K562 (cell line): ENCODE measurements at regions not wholly inside any gene's neighbourhood (a gene's known extent, or its start where the extent isn't known, plus 50 kb on each side); places are given as distances from the start of the nearest gene placed in this dataset.

Source experiments
- ATAC-seq: fragments of 200-7000 bp; cut with Tn5 transposase; 3 replicates; pipeline ENCODE4 v1.9.1; 2020; ENCODE audit warnings: moderate library complexity
- BruUV-seq: library from RNA; stranded (reverse); fragments of 400-500 nt; replicated peaks from 2 replicates; lab custom pipeline; 2021; lab: Mats Ljungman, UMichigan
- CTCF ChIA-PET: fragments of 300-600 bp; formaldehyde crosslinking; extraction: SDS; loops from one replicate; lab custom pipeline; 2021; ENCODE audit warnings: low intra/inter-chr PET ratio; lab: Yijun Ruan, JAX
- POLR2A ChIA-PET: fragments of 300-600, 350-650 bp; sonication (Branson Sonifier 250); formaldehyde crosslinking; extraction: SDS; loops from one replicate; lab custom pipeline; 2021; ENCODE audit warnings: antibody characterized with exemption, inconsistent platforms; lab: Yijun Ruan, JAX
- DNase-seq, 4 experiments: peaks; one replicate each; pipeline versions ENCODE4 v3.0.0 to v3.0.0-alpha.2; 2011 to 2018; ENCODE audit warnings: low spot score in 3 of 4, mixed read lengths in 3 of 4; ENCODE audit errors: extremely low read depth in 1 of 4
- FAIRE-seq: peaks from 2 replicates; lab custom pipeline; 2011; peaks lifted over from hg19 to GRCh38; lab: Jason Lieb, UNC
- H2AFZ ChIP-seq: 2 replicates; pipeline ENCODE4 v1.6.0; 2011; ENCODE audit warnings: low read depth, low read length, control low read depth, inconsistent platforms
- H3K27ac ChIP-seq: fragments of 200-600 bp; 3 replicates; pipeline ENCODE4 v1.8.0; 2011; ENCODE audit warnings: low read depth, mild to moderate bottlenecking, control low read depth, inconsistent platforms, low read length, moderate library complexity, mixed read lengths; ENCODE audit errors: extremely low read depth
- H3K27me3 ChIP-seq, 2 experiments: fragments of 300-600 bp in 1 of 2; 2 replicates in 1 of 2; 3 replicates in 1 of 2; pipeline versions ENCODE4 v1.6.0 to v1.8.0; 2011; ENCODE audit warnings: inconsistent platforms in 2 of 2, low read length in 2 of 2, mild to moderate bottlenecking in 1 of 2, mixed read lengths in 1 of 2, moderate library complexity in 1 of 2; ENCODE audit not compliant: control insufficient read depth in 2 of 2, insufficient read depth in 2 of 2
- H3K36me3 ChIP-seq: fragments of 300-600 bp; 3 replicates; pipeline ENCODE4 v1.8.0; 2011; ENCODE audit warnings: mild to moderate bottlenecking, low read length, inconsistent platforms; ENCODE audit not compliant: control insufficient read depth, insufficient read depth
- H3K4me1 ChIP-seq, 2 experiments: fragments of 200-600 bp in 1 of 2; replicated peaks in 1 of 2; 2 replicates in 1 of 2; 3 replicates in 1 of 2; pipeline versions ENCODE4 v1.5.1 to v1.8.0; 2011; ENCODE audit warnings: inconsistent platforms in 2 of 2, low read length in 2 of 2, mild to moderate bottlenecking in 1 of 2, mixed read lengths in 1 of 2, moderate library complexity in 1 of 2; ENCODE audit not compliant: control insufficient read depth in 2 of 2, insufficient read depth in 2 of 2
- H3K4me2 ChIP-seq: 2 replicates; pipeline ENCODE4 v1.6.1; 2011; ENCODE audit warnings: low read length, control low read depth, inconsistent platforms, mixed read lengths; ENCODE audit not compliant: insufficient read depth
- H3K4me3 ChIP-seq: fragments of 200-600 bp; sonication (generic), shearing (Covaris generic); 2 replicates; pipeline ENCODE4 v1.5.1; 2016; ENCODE audit warnings: control low read depth, inconsistent platforms
- H3K79me2 ChIP-seq: fragments of 200-600 bp; 3 replicates; pipeline ENCODE4 v1.8.0; 2011; ENCODE audit warnings: low read length, inconsistent platforms; ENCODE audit not compliant: control insufficient read depth, insufficient read depth
- H3K9ac ChIP-seq, 2 experiments: 2 replicates each; pipeline versions ENCODE4 v1.6.0 to v1.6.1; 2011; ENCODE audit warnings: low read depth in 2 of 2, low read length in 2 of 2, control low read depth in 1 of 2, inconsistent platforms in 1 of 2, mild to moderate bottlenecking in 1 of 2, mixed read lengths in 1 of 2; ENCODE audit not compliant: insufficient read depth in 1 of 2
- H3K9me1 ChIP-seq: one replicate; pipeline ENCODE4 v1.6.0; 2011; ENCODE audit warnings: inconsistent platforms, mild to moderate bottlenecking, low read length, moderate library complexity; ENCODE audit not compliant: control insufficient read depth, insufficient read depth
- H3K9me3 ChIP-seq: replicated peaks from 2 replicates; pipeline ENCODE4 v1.5.1; 2011; ENCODE audit warnings: low read depth, low read length, inconsistent platforms; ENCODE audit not compliant: control insufficient read depth, insufficient read depth
- H4K20me1 ChIP-seq: replicated peaks from 2 replicates; pipeline ENCODE4 v1.6.1; 2011; ENCODE audit warnings: low read length, inconsistent platforms, mixed read lengths; ENCODE audit not compliant: control insufficient read depth, insufficient read depth
- CC2D1A ChIP-seq: fragments of 450-650 bp; IDR thresholded peaks from 2 replicates; pipeline ENCODE4 v1.6.1; 2017; ENCODE audit warnings: mild to moderate bottlenecking
- CREB1 ChIP-seq, 2 experiments: sonication (generic) in 1 of 2; formaldehyde crosslinking in 1 of 2; IDR thresholded peaks; 2 replicates each; pipeline versions ENCODE4 v1.6.1 to v1.8.0; 2012 to 2022; ENCODE audit warnings: inconsistent platforms in 1 of 2, mild to moderate bottlenecking in 1 of 2, missing genetic modification reagents in 1 of 2, moderate library complexity in 1 of 2
- DDX20 ChIP-seq: fragments of 450-650 bp; IDR thresholded peaks from 2 replicates; pipeline ENCODE4 v1.6.1; 2016; ENCODE audit warnings: missing genetic modification characterization, low read depth, mild to moderate bottlenecking, missing compliant biosample characterization, moderate library complexity
- DIDO1 ChIP-seq: fragments of 450-650 bp; IDR thresholded peaks from 2 replicates; pipeline ENCODE4 v1.6.1; 2016; ENCODE audit warnings: low read depth, missing biosample characterization, missing genetic modification characterization
- MCM2 ChIP-seq: fragments of 450-650 bp; IDR thresholded peaks from 2 replicates; pipeline ENCODE4 v1.6.1; 2017; ENCODE audit warnings: low read depth, mild to moderate bottlenecking
- NR2C2 ChIP-seq, 2 experiments: fragments of 200-800 bp in 1 of 2; sonication (Bioruptor generic) in 1 of 2; sonication (generic) in 1 of 2; formaldehyde crosslinking in 1 of 2; IDR thresholded peaks; 2 replicates each; pipeline versions ENCODE4 v1.6.1 to v1.8.0; 2016 to 2022; ENCODE audit warnings: mild to moderate bottlenecking in 1 of 2, missing compliant biosample characterization in 1 of 2, missing genetic modification characterization in 1 of 2, missing genetic modification reagents in 1 of 2
- RBM34 ChIP-seq: fragments of 200-400 bp; formaldehyde crosslinking; IDR thresholded peaks from 2 replicates; pipeline ENCODE4 v1.6.1; 2018; ENCODE audit warnings: low read length, borderline replicate concordance; ENCODE audit not compliant: insufficient read depth
- RFX1 ChIP-seq: fragments of 450-650 bp; IDR thresholded peaks from 2 replicates; pipeline ENCODE4 v1.6.1; 2016; ENCODE audit warnings: mild to moderate bottlenecking, moderate library complexity
- ZNF57 ChIP-seq: fragments of 450-650 bp; formaldehyde crosslinking; IDR thresholded peaks from 2 replicates; pipeline ENCODE4 v1.4.0; 2020; ENCODE audit warnings: mild to moderate bottlenecking, moderate library complexity
- WGBS: fragments of 100-300 bp; shearing (Covaris generic); methylation state at CpG from one replicate; pipeline ENCODE4 v1.1.6; 2016; ENCODE audit warnings: low coverage, mixed read lengths; ENCODE audit not compliant: insufficient coverage; ENCODE audit errors: missing lambda C conversion rate; 5-methylcytosine and 5-hydroxymethylcytosine counted together
- in situ Hi-C: fragments of 300-500 bp; cut with MboI; formaldehyde crosslinking; loops from 4 replicates; pipeline ENCODE4 v1.15.0; 2018; ENCODE audit warnings: inconsistent platforms, mixed read lengths
- intact Hi-C: fragments of 100-400 bp; cut with micrococcal nuclease; formaldehyde crosslinking; loops from 2 replicates; pipeline ENCODE4 v1.14.2; 2022

DNA sequence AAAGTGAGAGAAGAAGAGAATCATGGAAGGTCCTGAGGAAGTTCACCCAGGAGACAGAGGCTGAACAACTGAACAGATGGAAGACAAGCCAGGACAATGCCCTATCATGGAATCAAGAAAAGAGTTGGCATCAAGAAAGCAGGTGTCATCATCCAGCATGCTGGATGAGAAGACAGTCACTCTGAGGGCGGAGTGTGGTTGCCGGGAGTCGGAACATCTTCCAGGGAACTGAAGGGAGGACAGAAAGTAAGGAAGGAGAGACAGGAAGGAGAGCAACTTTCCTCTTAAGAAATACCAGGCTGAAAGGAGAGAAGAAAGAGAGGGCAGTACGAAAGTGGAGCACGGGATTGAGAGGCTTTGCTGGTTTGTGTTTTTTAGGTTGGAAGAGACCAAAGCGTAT lies 654.5 kb upstream of the CELF2 start:
- Histone ChIP-seq H3K27ac (no peak overlapping the region), H3K27me3 (no peaks in the 10 kb centered on the region), H3K9me1 (no peaks in the 10 kb centered on the region), H3K4me1 (no peaks in the 10 kb centered on the region), H3K9me3 (no peaks in the 10 kb centered on the region), H3K4me3 (no peak overlapping the region), H3K36me3 (no peaks in the 10 kb centered on the region), H3K79me2 (no peaks in the 10 kb centered on the region), H2AFZ (no peak overlapping the region), H3K4me2 (no peak overlapping the region), H3K9ac (no peak overlapping the region), H4K20me1 (no peaks in the 10 kb centered on the region)
- POLR2A ChIA-PET = no interaction called here
- FAIRE-seq (no peak), DNase-seq (no peak), ATAC-seq (no peak)
- TF ChIP-seq NR2C2 (CRISPR knock-in tag; IDR thresholded peaks at IDR 0.05) = no peak
- no peak for TF ChIP-seq NR2C2 (tag; IDR thresholded peaks at IDR 0.05)
- TF ChIP-seq CC2D1A = no peak
- TF ChIP-seq RBM34 = no peak
- no peak for TF ChIP-seq ZNF57
- TF ChIP-seq CREB1 (IDR thresholded peaks at IDR 0.05) = no peak
- no peak for TF ChIP-seq CREB1 (CRISPR knock-in tag; IDR thresholded peaks at IDR 0.05)
- no peak for TF ChIP-seq MCM2
- TF ChIP-seq DDX20 (tag) = no peak
- intact Hi-C loops = no loop called here
- in situ Hi-C loops = no loop called here
- no TSS peak for BruUV-seq
- CTCF ChIA-PET = no interaction called here
- 0% methylated on average over 6 of the region's 6 CpGs for WGBS

DNA sequence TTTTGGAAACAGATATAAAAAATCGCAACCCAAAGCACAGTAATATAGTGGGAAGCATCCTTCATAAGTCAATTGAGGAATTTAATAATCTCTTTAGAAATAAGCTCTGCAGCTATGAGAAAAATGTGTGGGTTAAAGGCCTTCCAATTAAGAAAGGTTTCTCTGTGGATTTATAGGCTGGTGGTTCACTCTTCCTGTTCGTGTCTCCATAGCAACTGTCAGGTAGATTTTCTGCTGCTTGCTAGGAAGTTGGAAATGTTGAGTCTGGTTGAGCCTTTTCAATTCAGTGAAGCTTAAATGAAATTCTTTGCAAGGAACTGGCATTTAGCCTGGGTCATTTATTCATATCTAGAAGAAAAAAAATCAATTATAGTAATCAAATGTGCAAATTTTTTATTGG lies 652.8 kb upstream of the CELF2 start:
- BruUV-seq = no TSS peak
- ATAC-seq = no peak
- Histone ChIP-seq H3K27ac (no peak overlapping the region), H4K20me1 (no peaks in the 10 kb centered on the region), H2AFZ (no peak overlapping the region), H3K9me3 (no peaks in the 10 kb centered on the region), H3K36me3 (no peaks in the 10 kb centered on the region), H3K79me2 (no peaks in the 10 kb centered on the region), H3K27me3 (no peaks in the 10 kb centered on the region), H3K9me1 (no peaks in the 10 kb centered on the region), H3K4me2 (no peak overlapping the region), H3K9ac (no peak overlapping the region), H3K4me3 (no peak overlapping the region), H3K4me1 (no peaks in the 10 kb centered on the region)
- CTCF ChIA-PET = no interaction called here
- POLR2A ChIA-PET = no interaction called here
- intact Hi-C loops = no loop called here
- no peak for DNase-seq
- FAIRE-seq = no peak
- 0% methylated on average over 2 of the region's 2 CpGs for WGBS
- in situ Hi-C loops = no loop called here
- TF ChIP-seq RFX1 = peak; percentile 8; the same call in 1 of the 2 replicates
- no peak for TF ChIP-seq DIDO1 (tag)
